ENCODE measurements at regions not wholly inside any gene's neighbourhood (a gene's known extent, or its start where the extent isn't known, plus 50 kb on each side); places are given as distances from the start of the nearest gene placed in this dataset.

DNA sequence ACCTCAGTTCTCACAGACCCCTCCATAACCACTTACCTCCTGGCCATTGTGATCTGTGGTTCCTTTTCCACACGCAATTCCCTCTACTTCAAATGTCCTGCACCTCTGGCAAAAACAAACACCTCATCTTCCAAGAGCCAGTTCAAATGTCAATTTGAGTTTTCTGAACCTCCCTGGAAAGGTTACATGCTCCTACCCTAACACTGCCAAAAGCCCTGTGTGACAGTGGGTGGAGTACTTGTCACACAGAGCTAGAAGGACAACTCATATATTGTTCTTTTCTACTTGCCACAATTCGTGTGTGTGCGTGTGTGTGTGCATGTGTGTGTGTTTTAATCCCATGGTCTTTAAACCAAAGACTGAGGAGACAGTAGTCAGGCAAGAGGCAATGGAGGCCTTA, 331.8 kb upstream of the ARHGEF26 start:
- DNase-seq (ENCODE audit: low read depth, low spot score) (no peak), ATAC-seq (no peak), FAIRE-seq (no peak)
- Histone ChIP-seq H3K36me3 (ENCODE audit: control insufficient read depth in 2 of 2, insufficient read depth in 2 of 2, low read length in 1 of 2) (no peaks in the 10 kb centered on the region), H3K4me1 (ENCODE audit: control insufficient read depth, insufficient read depth, low read length) (no peaks in the 10 kb centered on the region), H4K20me1 (ENCODE audit: control insufficient read depth, insufficient read depth) (no peaks in the 10 kb centered on the region), H3K27ac (ENCODE audit: control insufficient read depth, insufficient read depth) (no peak overlapping the region), H3K79me2 (ENCODE audit: control insufficient read depth, insufficient read depth, low read length) (no peaks in the 10 kb centered on the region), H2AFZ (ENCODE audit: control insufficient read depth, low read depth, low read length) (no peak overlapping the region), H3K9me3 (replicated peaks; ENCODE audit: control insufficient read depth, insufficient read depth, low read length) (no peaks in the 10 kb centered on the region), H3K4me2 (ENCODE audit: control insufficient read depth, insufficient read depth) (no peak overlapping the region), H3K27me3 (replicated peaks in 1 of 2; ENCODE audit: control insufficient read depth in 2 of 2, insufficient read depth in 2 of 2, low read length in 1 of 2) (no peaks in the 10 kb centered on the region), H3K4me3 (no peak overlapping the region), H3K9ac (ENCODE audit: control insufficient read depth, insufficient read depth, low read length) (no peak overlapping the region)
- in situ Hi-C loops (cut with MboI) (no loop called here), intact Hi-C loops (cut with micrococcal nuclease; ENCODE audit: unreplicated experiment) (no loop called here)
- 24% methylated on average over 3 of the region's 3 CpGs for WGBS (ENCODE audit: insufficient coverage, insufficient replicate concordance, low lambda C conversion rate, missing lambda C conversion rate)
- ChIA-PET CTCF (no interaction called here), RAD21 (ENCODE audit: unreplicated experiment) (no interaction called here), SMC1A (ENCODE audit: uncharacterized antibody, unreplicated experiment) (interaction anchor here (1.0 kb wide), 1 partner anchor 181 kb away, joined by 3 read pairs; no protein-coding TSS in a partner anchor), POLR2A (no interaction called here)
- no TSS peak for BruUV-seq (replicated peaks)
- TF ChIP-seq STAT1 (conservative IDR thresholded peaks at IDR 0.05) (no peak), BCLAF1 (IDR thresholded peaks at IDR 0.05) (no peak), ZNF217 (IDR thresholded peaks at IDR 0.05) (no peak), JUNB (IDR thresholded peaks at IDR 0.05) (no peak), PAX5 (IDR thresholded peaks at IDR 0.05; ENCODE audit: borderline replicate concordance, low read depth, low read length) (no peak), USF2 (IDR thresholded peaks at IDR 0.05; ENCODE audit: borderline replicate concordance, low read depth, low read length) (no peak), BACH1 (IDR thresholded peaks at IDR 0.05; ENCODE audit: borderline replicate concordance) (no peak), FOXK2 (IDR thresholded peaks at IDR 0.05) (no peak), MTA2 (IDR thresholded peaks at IDR 0.05; ENCODE audit: low read depth) (no peak), GABPA (IDR thresholded peaks at IDR 0.05; ENCODE audit: low read depth) (no peak), SREBF2 (IDR thresholded peaks at IDR 0.05; ENCODE audit: low read length) (no peak), POU2F2 (IDR thresholded peaks at IDR 0.05; ENCODE audit: borderline replicate concordance, low read depth, low read length) (no peak), TAF1 (IDR thresholded peaks at IDR 0.05; ENCODE audit: borderline replicate concordance, low read depth, low read length) (no peak), HDAC2 (IDR thresholded peaks at IDR 0.05) (no peak), ZNF622 (IDR thresholded peaks at IDR 0.05) (no peak), TCF12 (IDR thresholded peaks at IDR 0.05; ENCODE audit: low read depth, low read length) (no peak), ZSCAN29 (IDR thresholded peaks at IDR 0.05) (no peak)
- TF ChIP-seq, protein P1, sequence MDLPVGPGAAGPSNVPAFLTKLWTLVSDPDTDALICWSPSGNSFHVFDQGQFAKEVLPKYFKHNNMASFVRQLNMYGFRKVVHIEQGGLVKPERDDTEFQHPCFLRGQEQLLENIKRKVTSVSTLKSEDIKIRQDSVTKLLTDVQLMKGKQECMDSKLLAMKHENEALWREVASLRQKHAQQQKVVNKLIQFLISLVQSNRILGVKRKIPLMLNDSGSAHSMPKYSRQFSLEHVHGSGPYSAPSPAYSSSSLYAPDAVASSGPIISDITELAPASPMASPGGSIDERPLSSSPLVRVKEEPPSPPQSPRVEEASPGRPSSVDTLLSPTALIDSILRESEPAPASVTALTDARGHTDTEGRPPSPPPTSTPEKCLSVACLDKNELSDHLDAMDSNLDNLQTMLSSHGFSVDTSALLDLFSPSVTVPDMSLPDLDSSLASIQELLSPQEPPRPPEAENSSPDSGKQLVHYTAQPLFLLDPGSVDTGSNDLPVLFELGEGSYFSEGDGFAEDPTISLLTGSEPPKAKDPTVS (IDR thresholded peaks at IDR 0.05; ENCODE audit: low read depth, low read length): no peak
- TF ChIP-seq, protein P2, sequence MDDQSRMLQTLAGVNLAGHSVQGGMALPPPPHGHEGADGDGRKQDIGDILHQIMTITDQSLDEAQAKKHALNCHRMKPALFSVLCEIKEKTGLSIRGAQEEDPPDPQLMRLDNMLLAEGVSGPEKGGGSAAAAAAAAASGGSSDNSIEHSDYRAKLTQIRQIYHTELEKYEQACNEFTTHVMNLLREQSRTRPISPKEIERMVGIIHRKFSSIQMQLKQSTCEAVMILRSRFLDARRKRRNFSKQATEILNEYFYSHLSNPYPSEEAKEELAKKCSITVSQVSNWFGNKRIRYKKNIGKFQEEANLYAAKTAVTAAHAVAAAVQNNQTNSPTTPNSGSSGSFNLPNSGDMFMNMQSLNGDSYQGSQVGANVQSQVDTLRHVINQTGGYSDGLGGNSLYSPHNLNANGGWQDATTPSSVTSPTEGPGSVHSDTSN (IDR thresholded peaks at IDR 0.05; ENCODE audit: insufficient replicate concordance, low read depth, low read length): no peak

Measured in GM12878 (cell line).